Duodenal mucosa (tissue), 2 donors: ENCODE measurements at regions not wholly inside any gene's neighbourhood (a gene's known extent, or its start where the extent isn't known, plus 50 kb on each side); places are given as distances from the start of the nearest gene placed in this dataset.

ENCODE experiments used
- H3K27ac ChIP-seq: one replicate; pipeline ENCODE4 v1.7.0; 2013; ENCODE audit warnings: low read depth, low read length
- H3K27me3 ChIP-seq, 2 donors: one replicate each; pipeline ENCODE4 v1.7.0; 2013; ENCODE audit warnings: low read length in 2 of 2, control low read depth in 1 of 2; ENCODE audit not compliant: insufficient read depth in 2 of 2, control insufficient read depth in 1 of 2
- H3K36me3 ChIP-seq, 2 donors: one replicate each; pipeline ENCODE4 v1.7.0; 2013; ENCODE audit warnings: low read length in 2 of 2, control low read depth in 1 of 2; ENCODE audit not compliant: insufficient read depth in 2 of 2, control insufficient read depth in 1 of 2
- H3K4me1 ChIP-seq, 2 donors: one replicate each; pipeline ENCODE4 v1.7.0; 2013; ENCODE audit warnings: low read length in 2 of 2, control low read depth in 1 of 2; ENCODE audit not compliant: insufficient read depth in 2 of 2, control insufficient read depth in 1 of 2
- H3K4me3 ChIP-seq, 2 donors: one replicate each; pipeline ENCODE4 v1.7.0; 2013; ENCODE audit warnings: low read length in 2 of 2, low read depth in 1 of 2
- H3K9ac ChIP-seq, 2 donors: one replicate each; pipeline ENCODE4 v1.7.0; 2013; ENCODE audit warnings: low read length in 2 of 2, low read depth in 1 of 2
- H3K9me3 ChIP-seq, 2 donors: one replicate each; pipeline ENCODE4 v1.7.0; 2013; ENCODE audit warnings: low read length in 2 of 2, control low read depth in 1 of 2; ENCODE audit not compliant: control insufficient read depth in 1 of 2

- Histone ChIP-seq H3K4me3 (no peak overlapping the region), H3K27me3 (no peaks in the 10 kb centered on the region), H3K9me3 (peaks cover 0 to 3% of the 10 kb centered on the region in 2 donors), H3K27ac (no peak overlapping the region), H3K4me1 (no peaks in the 10 kb centered on the region), H3K36me3 (no peaks in the 10 kb centered on the region), H3K9ac (no peak overlapping the region)
These were observed 160.6 kb downstream of the TAF11L14 start for GRCh38 chr5:17794815-17795214.

- Histone ChIP-seq H3K9ac (no peak overlapping the region), H3K36me3 (no peaks in the 10 kb centered on the region), H3K4me1 (no peaks in the 10 kb centered on the region)
These were observed 161.9 kb downstream of the TAF11L14 start for GRCh38 chr5:17796142-17796541.

GRCh38 chr5:17796757-17797396, 162.6 kb downstream of the TAF11L14 start:
- H3K4me3 ChIP-seq, result no peak overlapping the region
- H3K9ac ChIP-seq, result no peak overlapping the region
- H3K27ac ChIP-seq, result no peak overlapping the region
- no peaks in the 10 kb centered on the region for H3K27me3 ChIP-seq
- H3K9me3 ChIP-seq, result peaks cover 0 to 2% of the 10 kb centered on the region in 2 donors
- no peaks in the 10 kb centered on the region for H3K36me3 ChIP-seq
- H3K4me1 ChIP-seq, result no peaks in the 10 kb centered on the region

More at GRCh38 chr5:17796142-17796541, 161.9 kb downstream of the TAF11L14 start:
- H3K27ac ChIP-seq, result no peak overlapping the region
- no peaks in the 10 kb centered on the region for H3K27me3 ChIP-seq
- no peak overlapping the region for H3K4me3 ChIP-seq
- peaks cover 0 to 2% of the 10 kb centered on the region in 2 donors for H3K9me3 ChIP-seq

GRCh38 chr5:17799521-17799920, 165.3 kb downstream of the TAF11L14 start:
- Histone ChIP-seq H3K9ac (no peak overlapping the region), H3K27ac (no peak overlapping the region), H3K36me3 (no peaks in the 10 kb centered on the region), H3K27me3 (no peaks in the 10 kb centered on the region), H3K4me1 (no peaks in the 10 kb centered on the region), H3K4me3 (no peak overlapping the region), H3K9me3 (no peaks in the 10 kb centered on the region)

- Histone ChIP-seq H3K27me3 (no peaks in the 10 kb centered on the region), H3K4me3 (no peak overlapping the region), H3K9ac (no peak overlapping the region), H3K4me1 (no peaks in the 10 kb centered on the region), H3K27ac (no peak overlapping the region), H3K9me3 (no peaks in the 10 kb centered on the region), H3K36me3 (no peaks in the 10 kb centered on the region)
These were observed 167.3 kb downstream of the TAF11L14 start for GRCh38 chr5:17801595-17801994.

GRCh38 chr5:17802256-17802655, 168.0 kb downstream of the TAF11L14 start:
- Histone ChIP-seq H3K27ac (no peak overlapping the region), H3K4me3 (no peak overlapping the region)

GRCh38 chr5:17803971-17804370, 169.7 kb downstream of the TAF11L14 start:
- Histone ChIP-seq H3K27ac (no peak overlapping the region), H3K4me3 (no peak overlapping the region), H3K9me3 (no peaks in the 10 kb centered on the region), H3K36me3 (no peaks in the 10 kb centered on the region), H3K9ac (no peak overlapping the region), H3K27me3 (no peaks in the 10 kb centered on the region), H3K4me1 (no peaks in the 10 kb centered on the region)

More at GRCh38 chr5:17802256-17802655, 168.0 kb downstream of the TAF11L14 start:
- H3K9ac ChIP-seq, result no peak overlapping the region
- no peaks in the 10 kb centered on the region for H3K9me3 ChIP-seq
- no peaks in the 10 kb centered on the region for H3K36me3 ChIP-seq
- H3K27me3 ChIP-seq, result no peaks in the 10 kb centered on the region
- no peaks in the 10 kb centered on the region for H3K4me1 ChIP-seq

GRCh38 chr5:17805227-17805825, 171.1 kb downstream of the TAF11L14 start:
- H3K9me3 ChIP-seq, result no peaks in the 10 kb centered on the region
- no peak overlapping the region for H3K27ac ChIP-seq
- no peak overlapping the region for H3K4me3 ChIP-seq
- no peaks in the 10 kb centered on the region for H3K4me1 ChIP-seq
- H3K36me3 ChIP-seq, result no peaks in the 10 kb centered on the region
- no peaks in the 10 kb centered on the region for H3K27me3 ChIP-seq
- H3K9ac ChIP-seq, result no peak overlapping the region

GRCh38 chr5:17806818-17807468, 172.7 kb downstream of the TAF11L14 start:
- H3K27ac ChIP-seq, result no peak overlapping the region
- no peaks in the 10 kb centered on the region for H3K4me1 ChIP-seq
- no peaks in the 10 kb centered on the region for H3K27me3 ChIP-seq
- H3K36me3 ChIP-seq, result no peaks in the 10 kb centered on the region
- no peak overlapping the region for H3K4me3 ChIP-seq
- no peak overlapping the region for H3K9ac ChIP-seq
- H3K9me3 ChIP-seq, result no peaks in the 10 kb centered on the region

- Histone ChIP-seq H3K27ac (no peak overlapping the region), H3K4me1 (no peaks in the 10 kb centered on the region), H3K27me3 (no peaks in the 10 kb centered on the region), H3K4me3 (no peak overlapping the region), H3K36me3 (no peaks in the 10 kb centered on the region), H3K9ac (no peak overlapping the region), H3K9me3 (no peaks in the 10 kb centered on the region)
These were observed 174.3 kb downstream of the TAF11L14 start for GRCh38 chr5:17808566-17808965.
